NCI-H526 treated with DMSO at 0.1 percent for 48 hours (cell line): ENCODE measurements at regions not wholly inside any gene's neighbourhood (a gene's known extent, or its start where the extent isn't known, plus 50 kb on each side); places are given as distances from the start of the nearest gene placed in this dataset.
A peak's percentile ranks its signal among the peaks of the same experiment; 100 is the strongest.

Experiments
- DNase-seq: peaks from one replicate; lab custom pipeline; 2025; lab: John Stamatoyannopoulos, UW

DNA sequence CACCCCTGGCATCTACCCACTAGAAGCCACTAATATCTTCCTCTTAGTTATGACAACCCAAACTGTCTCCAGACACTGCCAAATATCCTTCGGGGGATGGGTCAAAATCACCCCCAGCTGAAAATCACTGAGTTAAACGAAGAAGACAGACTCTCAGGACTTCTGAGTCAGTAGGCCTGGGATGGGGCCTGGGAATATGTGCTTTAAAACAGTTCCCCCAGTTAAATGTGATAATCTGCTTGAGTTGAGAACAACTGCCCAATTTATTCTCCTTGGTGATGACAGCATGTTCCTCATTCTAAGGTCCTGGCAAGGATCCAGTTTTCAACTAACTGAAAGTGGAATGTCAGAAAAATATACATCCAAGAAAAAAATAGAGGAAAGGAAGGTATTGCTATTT lies 52.4 kb downstream of the CBLL2 start:
- no peak for DNase-seq

DNA sequence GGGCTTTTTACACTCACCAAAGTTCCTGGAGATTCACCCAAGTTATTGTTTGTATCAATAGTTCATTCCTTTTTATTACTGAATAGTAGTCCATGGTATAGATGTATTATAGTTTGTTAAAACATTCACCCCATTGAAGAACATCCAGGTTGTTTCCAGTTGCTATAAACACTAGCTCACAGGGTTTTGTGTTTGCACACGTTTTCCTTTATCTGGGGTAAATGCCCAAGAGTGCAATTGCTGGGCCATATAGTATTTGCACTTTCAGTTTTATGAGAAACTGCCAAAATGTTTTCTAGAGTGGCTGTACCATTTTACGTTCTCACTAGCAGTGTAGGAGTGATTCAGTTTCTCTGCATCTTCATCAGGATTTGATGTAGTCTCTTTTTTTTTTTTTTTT lies 57.1 kb downstream of the CBLL2 start:
- DNase-seq, result no peak

DNA sequence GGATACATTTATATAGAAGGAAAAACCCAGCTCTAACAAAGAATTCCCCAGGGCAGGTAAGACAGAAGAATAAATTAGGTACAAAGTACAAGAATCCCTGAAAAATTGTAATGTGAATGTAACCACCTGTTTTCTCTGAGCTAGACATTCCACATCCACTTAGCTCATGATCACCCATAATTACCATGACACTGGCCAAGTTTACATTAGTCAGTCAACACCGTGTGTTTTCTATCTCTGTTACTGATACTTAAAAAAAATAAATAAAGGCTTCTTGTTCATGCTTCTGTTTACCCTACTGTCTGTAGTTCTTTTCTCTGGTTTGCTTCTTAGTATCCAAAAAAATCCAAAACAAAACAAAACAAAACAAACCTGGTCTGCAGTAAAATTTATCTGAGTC lies 66.0 kb downstream of the CBLL2 start:
- DNase-seq, result no peak

DNA sequence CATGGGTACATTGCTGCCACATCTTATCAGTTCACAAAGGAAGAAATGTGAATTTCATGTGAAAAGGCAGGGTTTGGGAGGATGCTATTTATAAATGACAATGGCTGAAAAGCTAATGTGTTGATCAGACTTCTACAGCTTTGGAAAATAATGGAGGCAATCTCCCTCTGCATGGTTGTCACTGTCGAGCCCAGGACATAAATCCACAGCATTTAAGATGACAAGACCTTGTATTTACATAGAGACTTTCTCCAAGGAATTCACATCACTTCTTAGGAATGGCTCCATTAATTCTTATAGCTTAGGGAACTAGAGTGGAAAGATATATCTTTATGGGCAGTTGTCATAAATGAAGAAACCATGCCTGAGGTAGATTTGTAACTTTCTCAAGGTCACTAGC lies 66.7 kb downstream of the CBLL2 start:
- DNase-seq, result no peak

DNA sequence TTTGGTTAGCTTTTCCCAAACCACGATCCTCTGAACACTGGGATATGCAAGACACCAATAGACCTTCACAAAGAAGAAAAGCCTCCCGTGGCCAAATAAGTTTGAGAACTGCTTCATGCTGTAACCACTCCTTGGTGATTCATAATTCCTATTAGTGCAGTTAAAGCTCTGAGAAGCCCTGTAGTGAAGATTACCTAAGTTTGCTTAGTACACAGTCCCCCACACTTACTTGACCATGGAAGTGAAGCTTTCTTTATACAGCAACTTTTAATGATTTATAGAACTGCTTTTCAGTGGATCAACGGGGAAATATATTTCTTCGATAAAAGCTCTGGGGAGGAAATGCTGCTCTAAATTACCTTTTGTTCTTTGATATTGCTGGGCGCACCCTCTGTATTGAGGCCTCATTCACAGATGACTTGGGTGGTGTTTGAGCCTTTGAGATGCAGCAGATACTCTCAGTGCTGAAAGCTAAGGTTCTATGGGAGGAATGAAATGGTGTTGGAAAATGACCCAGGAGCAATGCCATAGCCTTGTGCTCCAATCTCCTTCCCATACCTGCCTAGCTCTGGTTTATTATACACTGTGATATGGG lies 67.4 kb downstream of the CBLL2 start:
- no peak for DNase-seq

DNA sequence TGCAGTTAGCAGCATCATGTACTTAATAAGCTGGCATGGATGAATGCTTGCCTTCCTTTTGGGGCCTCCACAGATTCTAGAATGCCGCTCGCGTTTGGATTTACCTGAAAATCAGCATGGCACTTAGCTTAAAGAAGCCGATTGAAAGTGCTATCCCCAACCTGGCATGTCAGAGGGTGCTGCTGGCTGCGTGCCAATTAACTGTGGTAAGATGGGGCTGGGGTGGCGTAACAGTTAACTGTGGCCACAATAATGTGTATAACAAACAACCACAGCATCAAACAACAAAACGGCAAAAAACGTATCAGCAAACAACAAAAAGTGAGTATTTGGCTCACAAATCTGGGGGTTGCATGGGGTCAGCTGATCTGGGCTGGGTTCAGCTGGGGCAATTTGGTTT lies 70.5 kb downstream of the CBLL2 start:
- no peak for DNase-seq

DNA sequence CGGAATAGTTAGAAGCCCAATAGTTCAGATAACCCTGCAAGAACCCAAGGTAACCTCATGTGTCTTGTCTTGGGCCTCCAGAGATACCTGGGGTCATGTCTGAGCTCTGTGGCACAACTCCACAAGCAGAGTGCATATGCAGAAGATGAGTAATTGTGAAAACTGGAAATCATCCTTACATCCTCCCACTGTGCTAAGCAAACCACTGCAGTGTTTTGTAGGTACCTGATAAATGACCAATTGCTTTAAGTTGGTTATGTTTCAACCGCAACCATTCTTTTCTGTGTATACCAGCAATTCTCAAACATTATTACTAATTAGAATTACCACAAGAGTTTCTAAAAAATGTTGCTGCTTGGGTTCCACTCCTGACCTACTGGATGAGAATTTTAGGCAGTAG lies 73.2 kb downstream of the CBLL2 start:
- no peak for DNase-seq

DNA sequence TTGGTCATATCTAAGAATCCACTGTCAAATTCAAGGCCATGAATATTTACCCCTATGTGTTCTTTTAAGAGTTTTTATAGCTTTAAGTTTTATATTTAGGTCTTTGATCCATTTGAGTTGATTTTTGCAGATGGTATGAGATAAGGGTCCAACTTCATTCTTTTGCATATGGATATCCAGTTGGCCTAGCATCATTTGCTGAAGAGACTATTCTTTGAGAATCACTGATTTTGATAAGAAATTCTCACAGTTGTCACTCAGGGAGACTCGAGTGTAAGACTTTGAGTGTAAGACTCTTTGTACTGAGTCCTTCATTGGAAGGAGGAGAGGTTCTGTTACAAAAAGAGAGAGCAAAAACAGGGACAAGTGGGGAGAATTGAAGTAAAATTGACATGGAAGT lies 74.8 kb downstream of the CBLL2 start:
- DNase-seq, result no peak

DNA sequence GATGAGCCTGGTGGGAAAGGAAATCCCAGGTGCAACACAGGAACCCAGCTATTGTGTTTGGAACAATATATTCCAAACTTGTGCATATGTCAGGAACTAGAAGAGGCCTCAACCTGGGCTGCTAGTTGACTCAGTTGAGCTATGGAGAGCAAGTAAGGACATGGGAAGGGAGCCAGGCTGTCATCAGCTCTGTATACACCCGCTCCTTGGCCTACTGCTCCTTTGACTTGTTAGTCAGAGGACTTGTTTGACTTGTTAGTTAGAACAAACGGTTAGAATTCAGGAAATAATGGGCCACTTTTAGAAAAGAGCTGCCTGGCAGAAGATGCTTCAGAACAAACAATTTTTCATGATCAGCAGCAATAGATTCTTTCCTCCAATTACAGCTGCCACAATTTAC lies 76.4 kb downstream of the CBLL2 start:
- no peak for DNase-seq

DNA sequence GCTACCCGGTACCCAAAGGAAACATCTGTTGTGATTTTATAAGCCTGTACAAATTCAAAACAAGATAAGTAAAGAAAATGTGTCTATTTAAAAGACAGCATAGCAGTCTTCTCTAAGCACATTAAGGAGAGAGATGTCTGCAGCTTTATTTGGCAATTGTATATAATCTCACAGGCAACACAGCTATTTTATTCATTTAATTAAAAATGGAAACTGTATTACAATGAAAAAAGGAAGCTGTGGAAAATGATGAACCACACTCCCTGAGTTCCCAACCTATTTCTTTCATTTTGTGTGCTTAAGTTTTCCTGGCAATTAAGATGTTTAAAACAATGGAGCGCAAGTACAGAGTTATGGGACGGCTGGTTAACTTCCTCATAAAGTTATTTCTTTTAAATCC lies 78.4 kb downstream of the CBLL2 start:
- DNase-seq, result no peak

DNA sequence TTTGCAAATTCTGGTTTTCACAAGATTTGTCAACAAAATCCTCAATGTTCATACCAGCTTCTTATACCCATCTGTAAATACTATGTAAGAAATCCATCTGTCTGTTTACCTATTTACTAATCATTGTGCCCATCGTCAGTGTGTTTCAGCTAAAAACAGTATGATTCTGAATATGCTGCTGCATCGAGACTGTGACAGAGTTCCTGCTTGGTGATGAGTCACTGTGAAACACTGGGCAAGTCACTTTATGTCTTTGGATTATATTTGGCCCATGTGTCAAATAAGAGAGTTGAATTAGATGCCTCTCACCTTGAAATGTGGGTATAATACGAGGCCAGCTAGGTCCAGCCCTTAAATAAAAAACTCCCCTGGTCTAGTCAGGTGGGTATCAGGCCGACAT lies 79.3 kb downstream of the CBLL2 start:
- no peak for DNase-seq

DNA sequence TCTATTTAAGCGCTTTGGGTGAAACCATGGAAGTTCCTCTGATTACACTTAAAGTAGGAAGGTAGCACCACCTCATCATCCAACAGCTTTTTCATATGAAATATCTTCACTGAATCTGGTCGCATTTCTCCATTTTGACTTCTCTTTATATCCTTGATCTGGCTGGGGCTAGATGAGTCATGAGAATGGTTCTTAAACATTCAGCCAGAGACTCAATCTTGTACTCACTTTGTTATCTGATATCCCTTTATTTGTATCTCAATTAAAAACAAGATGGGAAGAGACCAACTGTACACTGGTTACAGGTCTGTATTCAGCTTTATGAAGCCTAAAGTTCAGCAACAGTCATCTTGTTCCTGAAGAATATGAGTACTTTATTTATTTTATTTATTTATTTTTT lies 84.9 kb downstream of the CBLL2 start:
- DNase-seq, result no peak

DNA sequence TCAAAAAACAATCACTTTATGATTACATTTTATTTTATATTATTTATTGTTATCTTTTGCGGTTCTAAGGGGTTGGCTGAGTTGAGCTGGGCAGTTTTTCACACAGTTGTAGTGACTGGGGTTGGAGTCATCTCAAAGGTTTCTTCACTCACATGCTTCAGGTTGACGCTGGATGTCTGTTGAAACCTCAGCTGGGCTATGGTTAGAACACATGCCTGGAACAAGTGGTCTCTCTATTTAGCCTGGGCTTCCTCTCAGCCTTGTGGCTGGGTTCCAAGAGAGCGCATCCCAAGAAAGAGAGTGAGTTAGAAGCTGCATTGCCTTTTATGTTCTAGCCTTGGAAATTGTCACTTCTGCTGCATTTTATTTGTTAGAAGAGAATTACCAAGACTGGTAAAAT lies 87.4 kb downstream of the CBLL2 start:
- no peak for DNase-seq

DNA sequence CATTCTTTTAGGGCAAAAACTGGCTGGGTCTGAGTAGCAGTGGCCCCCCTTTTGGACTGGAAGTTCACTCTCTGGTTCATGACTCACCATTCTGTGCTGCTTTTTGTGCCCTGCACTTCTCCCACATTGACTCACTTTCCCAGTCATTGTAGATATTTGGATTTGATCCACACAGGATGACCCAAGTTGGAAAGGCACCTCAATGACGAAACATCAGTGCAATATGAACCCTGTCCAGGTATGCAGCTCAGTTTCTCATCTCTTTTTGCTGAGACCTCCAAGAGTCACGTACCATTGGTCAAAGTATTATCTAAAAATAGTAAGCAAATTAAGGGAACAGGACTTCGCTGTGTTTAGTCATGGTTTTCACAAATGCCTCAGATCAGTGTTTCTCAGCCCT lies 92.7 kb downstream of the CBLL2 start:
- no peak for DNase-seq

DNA sequence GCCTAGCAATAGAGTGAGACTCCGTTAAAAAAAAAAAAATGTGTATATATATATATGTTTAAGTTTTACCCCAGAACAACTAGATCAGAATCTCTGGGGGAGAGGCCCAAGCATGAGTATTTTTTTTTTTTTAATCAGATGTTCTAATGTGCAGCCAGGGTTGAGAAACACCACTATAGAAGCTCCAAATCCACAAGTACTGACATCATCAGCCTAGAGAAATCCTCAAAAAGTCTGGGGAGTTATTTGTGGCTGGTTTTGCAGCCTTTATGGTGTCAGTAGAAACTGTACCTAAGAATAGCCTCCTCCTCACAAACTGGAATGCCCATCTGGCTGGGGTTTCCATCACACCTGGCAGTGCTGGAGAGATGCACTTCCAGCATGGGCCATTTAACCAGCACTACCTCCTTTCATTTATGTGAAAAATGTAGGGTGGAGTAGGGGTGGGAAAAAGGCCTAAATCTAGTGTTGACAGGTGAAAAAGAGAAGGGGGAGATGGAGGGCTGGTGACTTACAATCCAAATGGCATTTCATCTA lies 93.5 kb downstream of the CBLL2 start:
- no peak for DNase-seq

DNA sequence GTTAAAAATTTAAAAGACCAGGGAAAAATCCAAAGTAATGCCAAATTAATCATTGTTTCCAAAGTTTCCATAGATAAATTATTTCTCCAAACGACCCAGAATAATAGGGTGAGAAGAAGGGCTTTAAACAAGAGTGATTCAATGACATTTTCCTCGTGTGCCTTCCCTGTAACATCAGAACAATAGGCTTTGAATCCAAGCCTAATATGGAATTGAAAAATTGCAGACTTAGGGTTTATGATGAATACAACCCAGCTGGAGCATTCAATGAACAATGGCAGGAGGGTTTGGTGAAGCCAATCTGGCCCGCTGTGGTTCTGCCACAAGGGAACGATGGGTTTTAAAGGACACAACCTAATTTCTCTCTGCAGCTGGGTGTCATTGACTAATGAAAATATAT lies 94.2 kb downstream of the CBLL2 start:
- DNase-seq, result no peak

DNA sequence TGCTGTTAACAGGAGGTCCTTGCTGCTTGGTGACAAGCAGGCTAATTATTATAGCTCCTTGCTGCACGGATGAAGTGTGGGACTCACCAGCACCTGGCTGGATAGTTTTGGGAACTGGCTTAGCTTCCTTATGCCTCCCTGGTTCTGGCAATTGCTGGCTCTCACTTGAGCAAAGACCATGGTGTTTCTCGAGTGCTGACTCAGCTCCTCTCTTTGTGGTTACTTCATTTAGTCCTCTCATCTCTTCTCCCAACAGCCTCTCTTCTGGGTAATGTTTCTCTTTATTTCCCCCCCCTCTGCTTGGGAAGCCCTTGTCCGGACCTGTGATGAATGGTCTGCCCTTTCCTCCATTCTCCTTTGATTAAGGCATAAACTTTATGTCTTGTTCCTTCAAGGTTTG lies 100.4 kb downstream of the CBLL2 start:
- DNase-seq, result no peak

DNA sequence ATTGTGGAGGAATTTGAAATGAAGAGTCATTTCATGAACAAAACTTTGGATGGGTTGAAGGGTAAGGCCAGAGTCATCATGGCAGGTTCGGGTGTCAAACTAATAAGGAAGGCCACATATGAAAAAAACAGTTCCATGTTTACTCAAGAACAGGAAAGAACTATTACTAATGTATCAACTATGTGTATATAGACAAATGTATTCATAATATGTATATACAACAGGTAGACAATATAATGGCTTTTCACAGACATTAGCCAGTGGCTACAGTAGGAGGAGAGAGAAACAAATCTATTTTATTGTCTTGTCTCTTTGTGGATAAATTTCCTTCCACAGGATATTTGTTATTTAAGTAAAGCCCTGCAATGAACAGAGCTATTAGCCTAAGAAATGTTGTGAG lies 101.1 kb downstream of the CBLL2 start:
- DNase-seq, result peak; percentile 25

DNA sequence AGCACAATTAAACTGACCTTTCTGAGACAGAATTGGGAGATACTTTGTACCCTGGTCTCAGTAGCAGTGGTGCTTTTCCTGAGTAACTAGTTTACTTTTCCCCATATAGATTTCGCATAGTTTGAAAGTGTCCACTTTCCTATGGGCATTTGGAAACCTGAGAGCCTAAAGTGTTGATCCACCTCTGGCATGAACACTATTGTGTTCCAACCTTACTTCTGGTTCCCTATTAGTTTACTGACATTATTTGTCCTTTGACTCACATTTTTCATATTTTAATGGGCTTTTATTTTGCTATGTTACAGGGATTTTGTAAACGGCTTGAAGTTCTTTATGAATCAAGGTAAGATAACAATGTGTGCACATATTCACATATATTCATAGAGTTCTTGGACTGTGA lies 103.7 kb downstream of the CBLL2 start:
- no peak for DNase-seq

DNA sequence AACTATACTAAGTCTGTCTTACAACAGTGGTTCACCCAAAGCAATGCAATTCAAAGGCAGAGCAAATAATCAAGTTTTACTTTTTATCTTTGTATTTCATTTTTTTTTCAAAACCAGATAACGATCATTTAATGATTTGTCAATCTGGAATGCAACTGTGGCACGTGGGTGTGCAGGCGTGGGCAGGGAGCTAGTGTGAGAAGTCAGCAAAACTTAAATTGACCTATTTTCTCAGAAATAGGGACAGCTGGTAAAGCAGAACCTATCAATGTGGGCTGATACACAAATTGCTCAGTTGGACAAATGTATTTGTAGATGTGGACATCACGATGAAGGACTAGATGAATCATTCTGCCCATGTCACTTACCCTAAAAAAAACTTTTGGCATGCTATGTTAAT lies 105.6 kb downstream of the CBLL2 start:
- no peak for DNase-seq

DNA sequence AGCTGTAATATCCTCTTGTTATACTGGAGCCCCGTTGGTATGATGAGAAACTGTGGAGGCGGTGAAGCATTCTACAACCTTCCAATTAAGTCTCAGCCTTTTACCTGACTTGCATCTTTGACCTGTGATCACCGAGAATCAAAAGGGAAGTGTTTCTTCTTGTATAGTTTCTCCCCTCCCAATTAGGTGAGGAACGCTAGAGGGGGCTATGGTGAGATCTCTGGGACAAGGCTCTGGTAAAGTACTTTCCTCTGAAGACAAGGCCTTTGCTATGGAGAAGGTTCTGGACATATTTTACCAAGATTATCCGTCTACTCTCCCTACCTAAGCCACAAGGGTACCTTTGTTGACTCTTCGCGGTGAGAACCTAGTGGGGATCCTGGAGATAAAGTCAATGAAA lies 111.3 kb downstream of the CBLL2 start:
- peak; percentile 58 for DNase-seq

DNA sequence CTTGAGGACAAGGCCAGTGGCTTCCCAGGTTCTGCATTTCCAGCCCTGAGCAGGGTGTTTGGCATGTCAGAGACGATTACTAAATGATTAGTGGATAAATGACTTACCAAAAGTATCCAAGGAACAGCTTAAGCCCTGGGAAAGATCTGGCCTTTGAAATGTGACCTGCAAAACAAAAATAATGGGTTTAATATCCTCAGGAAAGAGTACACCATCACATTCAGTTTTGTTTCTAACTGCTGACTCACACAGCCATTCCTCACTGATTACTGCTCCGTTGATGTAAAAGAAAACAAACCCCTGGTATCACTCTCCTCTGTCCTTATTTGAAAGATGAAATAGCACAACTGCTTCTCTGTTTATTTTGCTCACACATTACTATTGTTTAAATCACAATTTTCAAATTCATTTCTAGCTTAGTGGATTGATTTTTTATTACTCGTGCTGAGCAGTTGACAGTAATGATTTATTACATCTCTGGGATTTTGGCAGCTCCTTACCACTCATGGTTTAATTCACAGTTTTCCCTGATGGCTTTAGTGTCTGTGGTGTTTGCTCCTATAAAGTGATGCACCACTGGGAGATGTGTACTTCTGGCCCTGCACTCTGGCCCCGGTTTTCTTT lies 117.0 kb downstream of the CBLL2 start:
- DNase-seq, result no peak

DNA sequence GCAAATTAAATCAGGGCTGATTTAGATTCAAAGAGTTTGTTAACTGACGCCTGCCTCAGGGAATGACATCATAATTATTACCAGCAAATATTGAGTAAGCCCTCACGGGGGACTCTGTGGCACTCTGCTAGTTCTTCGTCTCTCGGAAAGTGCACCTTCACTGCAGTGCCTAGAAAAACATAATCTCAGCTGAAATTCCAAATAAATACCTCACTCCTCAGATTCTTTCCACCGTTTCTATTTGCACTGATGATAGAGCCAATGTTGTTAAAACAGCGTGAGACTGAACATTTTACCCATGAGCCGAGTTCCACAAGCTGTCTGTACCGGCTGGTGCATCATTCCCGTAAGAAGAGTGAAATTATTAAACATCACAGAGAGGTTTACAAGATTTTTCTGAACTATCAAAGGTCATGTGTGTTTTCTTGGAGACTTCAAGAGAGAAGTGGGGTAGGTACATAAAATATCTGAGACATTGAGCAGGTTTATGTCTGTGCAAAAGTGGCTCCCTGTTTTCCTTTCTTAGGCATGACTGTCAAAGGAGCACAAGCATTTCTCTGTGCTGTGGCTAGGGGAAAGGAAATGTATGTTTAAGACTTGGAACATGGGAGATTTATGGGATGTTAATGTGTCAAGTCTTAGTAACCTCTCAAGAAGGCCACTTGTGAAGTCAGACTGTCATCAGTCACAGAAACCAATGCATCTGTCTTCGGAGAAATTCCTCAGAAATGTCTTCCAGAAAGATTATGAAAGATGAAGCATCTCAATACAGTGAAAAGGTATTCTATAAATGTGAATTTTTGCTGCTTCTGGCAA lies 119.6 kb downstream of the CBLL2 start:
- DNase-seq, result no peak
